ENCODE measurements at regions not wholly inside any gene's neighbourhood (a gene's known extent, or its start where the extent isn't known, plus 50 kb on each side); places are given as distances from the start of the nearest gene placed in this dataset.

GRCh38 chr11:100555931-100556330, 131.2 kb upstream of the ARHGAP42 start:
- DNase-seq (ENCODE audit: insufficient read length, low spot score) (no peak), FAIRE-seq (no peak)
- TF ChIP-seq CTCF (IDR thresholded peaks at IDR 0.05; ENCODE audit: insufficient read depth, missing control alignments), result no peak

DNA sequence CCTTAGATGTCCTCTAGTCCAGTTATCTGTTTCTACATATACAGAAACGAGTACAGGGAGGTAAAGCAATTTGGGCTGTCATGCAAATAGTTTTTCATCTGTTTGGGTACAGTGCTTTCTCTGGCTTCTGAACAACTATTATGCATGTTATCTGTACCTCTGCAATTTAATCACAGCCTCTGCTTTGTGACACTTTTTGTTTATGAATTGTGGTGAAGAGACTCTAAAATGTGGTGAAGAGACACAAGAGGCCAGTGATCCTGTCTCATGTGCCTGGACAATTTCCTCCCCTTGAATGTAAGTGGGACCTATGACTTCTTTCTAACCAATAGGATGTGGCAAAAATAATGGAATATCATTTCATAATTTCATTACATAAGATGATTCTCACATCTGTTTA, 130.3 kb upstream of the ARHGAP42 start:
- no peak for FAIRE-seq

DNA sequence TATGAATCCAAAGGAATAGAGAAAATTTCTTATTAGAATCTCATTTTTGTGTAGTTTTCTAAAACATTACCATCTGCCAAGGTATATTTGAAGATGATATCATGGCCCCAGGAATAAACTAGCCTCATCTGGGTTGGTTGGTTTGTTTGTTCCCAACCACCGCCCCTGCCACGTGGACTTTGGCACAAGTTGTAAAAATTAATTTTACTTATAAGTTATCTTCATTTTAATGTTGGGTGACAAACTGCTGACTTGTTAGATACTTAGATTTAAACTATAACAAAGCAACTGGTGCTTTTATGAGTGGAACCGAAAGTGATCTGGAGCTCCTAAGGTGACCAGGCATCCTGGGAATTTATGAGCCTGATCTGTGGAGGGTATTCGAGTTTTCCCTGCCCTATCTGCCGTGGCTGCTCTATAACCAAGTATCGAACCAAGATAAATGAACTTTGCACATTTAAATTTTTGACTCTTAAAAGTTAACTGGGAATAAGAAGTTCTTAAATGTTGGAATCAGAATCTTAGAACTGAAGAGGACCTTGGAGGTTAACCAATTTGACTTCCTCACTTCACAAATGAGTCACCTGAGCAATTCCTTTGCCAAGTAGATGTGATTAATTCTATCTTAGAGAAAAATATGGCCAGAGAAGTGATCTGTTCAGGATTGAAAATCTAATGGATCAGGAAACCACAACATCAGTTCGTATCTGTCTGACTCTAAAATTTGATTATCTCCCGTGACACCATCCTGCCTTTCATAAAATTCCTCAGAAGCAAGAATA, 129.1 kb upstream of the ARHGAP42 start:
- no peak for TF ChIP-seq CTCF (IDR thresholded peaks at IDR 0.05; ENCODE audit: insufficient read depth, missing control alignments)
- FAIRE-seq, result no peak
- no peak for DNase-seq (ENCODE audit: insufficient read length, low spot score)

More for the DNA sequence above, 130.3 kb upstream of the ARHGAP42 start:
- no peak for TF ChIP-seq CTCF (IDR thresholded peaks at IDR 0.05; ENCODE audit: insufficient read depth, missing control alignments)
- DNase-seq (ENCODE audit: insufficient read length, low spot score), result no peak

DNA sequence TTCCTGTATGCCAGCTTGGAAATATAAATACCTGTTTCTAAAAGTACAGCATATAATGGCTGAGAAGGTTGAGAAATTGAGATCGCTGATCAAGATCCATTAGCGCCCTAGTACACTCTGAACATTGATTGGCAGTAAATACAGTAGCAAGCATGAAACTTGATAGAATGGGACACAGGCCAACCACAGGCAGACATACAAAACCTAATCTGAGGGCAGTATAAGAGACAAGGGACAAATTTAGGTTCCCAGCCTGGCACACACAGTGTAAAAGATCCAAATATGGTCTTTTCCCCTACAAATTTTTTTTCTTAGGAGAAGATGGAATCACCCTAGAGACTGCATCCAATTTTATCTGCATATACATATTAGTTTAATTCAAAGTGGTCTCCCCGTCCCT, 126.5 kb upstream of the ARHGAP42 start:
- DNase-seq (ENCODE audit: insufficient read length, low spot score) (no peak), FAIRE-seq (no peak)
- TF ChIP-seq CTCF (IDR thresholded peaks at IDR 0.05; ENCODE audit: insufficient read depth, missing control alignments), result no peak

DNA sequence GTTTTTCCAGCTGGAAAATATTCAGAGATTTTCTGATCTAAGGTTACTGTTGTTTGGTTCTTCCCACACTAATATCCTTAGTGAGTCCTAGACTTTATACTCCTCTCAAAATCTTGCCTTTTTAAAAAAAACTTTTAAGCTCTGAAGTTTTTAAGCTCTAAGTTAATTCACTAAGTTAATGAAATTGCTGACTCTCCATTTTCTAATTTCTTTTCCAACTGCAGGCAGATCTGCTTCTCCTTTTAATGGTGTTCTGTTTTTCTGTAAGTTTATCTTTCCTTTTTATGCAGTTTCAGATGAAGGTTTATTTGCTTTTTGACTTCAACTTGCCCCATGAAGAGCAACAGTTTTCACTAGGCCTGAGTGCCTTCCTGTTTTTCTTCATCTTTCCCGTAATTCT, 125.8 kb upstream of the ARHGAP42 start:
- no peak for DNase-seq (ENCODE audit: insufficient read length, low spot score)
- no peak for FAIRE-seq
- no peak for TF ChIP-seq CTCF (IDR thresholded peaks at IDR 0.05; ENCODE audit: insufficient read depth, missing control alignments)

- FAIRE-seq (no peak), DNase-seq (ENCODE audit: insufficient read length, low spot score) (no peak)
- TF ChIP-seq CTCF (IDR thresholded peaks at IDR 0.05; ENCODE audit: insufficient read depth, missing control alignments), result no peak
These were observed 125.0 kb upstream of the ARHGAP42 start for GRCh38 chr11:100562128-100562527.

- FAIRE-seq, result no peak
- no peak for DNase-seq (ENCODE audit: insufficient read length, low spot score)
- no peak for TF ChIP-seq CTCF (IDR thresholded peaks at IDR 0.05; ENCODE audit: insufficient read depth, missing control alignments)
These were observed 123.4 kb upstream of the ARHGAP42 start for GRCh38 chr11:100563541-100564280.

All from D721Med (cell line).